ENCODE measurements at regions not wholly inside any gene's neighbourhood (a gene's known extent, or its start where the extent isn't known, plus 50 kb on each side); places are given as distances from the start of the nearest gene placed in this dataset.

- DNase-seq: no peak
- H3K9me3 Mint-ChIP-seq: no peaks in the 10 kb centered on the region
- peaks cover 11% of the 10 kb centered on the region for H3K27me3 Mint-ChIP-seq (ENCODE audit: insufficient read depth)
- H3K4me3 Mint-ChIP-seq: no peak overlapping the region
- no peaks in the 10 kb centered on the region for H3K36me3 Mint-ChIP-seq (ENCODE audit: low read depth)
- no peak for TF ChIP-seq CTCF (IDR thresholded peaks at IDR 0.05)
- H3K4me1 Mint-ChIP-seq (ENCODE audit: low read depth): peaks cover 21% of the 10 kb centered on the region
- no peak overlapping the region for H3K27ac Mint-ChIP-seq
These were observed 98.6 kb upstream of the PHYHIPL start for GRCh38 chr10:59077855-59078254.

- H3K4me1 Mint-ChIP-seq (ENCODE audit: low read depth): peaks cover 21% of the 10 kb centered on the region
- H3K4me3 Mint-ChIP-seq: no peak overlapping the region
- H3K27me3 Mint-ChIP-seq (ENCODE audit: insufficient read depth): peaks cover 11% of the 10 kb centered on the region
- TF ChIP-seq CTCF (IDR thresholded peaks at IDR 0.05): no peak
- no peak for DNase-seq
- peak overlapping the region; percentile 64; the same call in 1 of the 2 replicates for H3K27ac Mint-ChIP-seq
- no peaks in the 10 kb centered on the region for H3K9me3 Mint-ChIP-seq
- H3K36me3 Mint-ChIP-seq (ENCODE audit: low read depth): no peaks in the 10 kb centered on the region
These were observed 97.5 kb upstream of the PHYHIPL start for GRCh38 chr10:59078978-59079377.

GRCh38 chr10:59079386-59080226 lies 96.8 kb upstream of the PHYHIPL start:
- peak; percentile 73 for DNase-seq
- TF ChIP-seq CTCF (IDR thresholded peaks at IDR 0.05): no peak
- peak overlapping the region; percentile 11 for H3K4me3 Mint-ChIP-seq
- H3K9me3 Mint-ChIP-seq: no peaks in the 10 kb centered on the region
- peaks cover 21% of the 10 kb centered on the region for H3K4me1 Mint-ChIP-seq (ENCODE audit: low read depth)
- H3K27ac Mint-ChIP-seq: peak overlapping the region; percentile 64; the same call in 1 of the 2 replicates
- peaks cover 11% of the 10 kb centered on the region for H3K27me3 Mint-ChIP-seq (ENCODE audit: insufficient read depth)
- H3K36me3 Mint-ChIP-seq (ENCODE audit: low read depth): no peaks in the 10 kb centered on the region

GRCh38 chr10:59082249-59082648 lies 94.2 kb upstream of the PHYHIPL start:
- H3K36me3 Mint-ChIP-seq (ENCODE audit: low read depth): no peaks in the 10 kb centered on the region
- peaks cover 11% of the 10 kb centered on the region for H3K27me3 Mint-ChIP-seq (ENCODE audit: insufficient read depth)
- no peak overlapping the region for H3K27ac Mint-ChIP-seq
- DNase-seq: no peak
- H3K4me1 Mint-ChIP-seq (ENCODE audit: low read depth): peaks cover 21% of the 10 kb centered on the region
- no peak overlapping the region for H3K4me3 Mint-ChIP-seq
- H3K9me3 Mint-ChIP-seq: no peaks in the 10 kb centered on the region
- TF ChIP-seq CTCF (IDR thresholded peaks at IDR 0.05): no peak

- H3K36me3 Mint-ChIP-seq (ENCODE audit: low read depth): no peaks in the 10 kb centered on the region
- DNase-seq: no peak
- H3K4me3 Mint-ChIP-seq: no peak overlapping the region
- H3K27ac Mint-ChIP-seq: no peak overlapping the region
- peaks cover 18% of the 10 kb centered on the region for H3K27me3 Mint-ChIP-seq (ENCODE audit: insufficient read depth)
- peaks cover 4% of the 10 kb centered on the region for H3K4me1 Mint-ChIP-seq (ENCODE audit: low read depth)
- no peak for TF ChIP-seq CTCF (IDR thresholded peaks at IDR 0.05)
- no peaks in the 10 kb centered on the region for H3K9me3 Mint-ChIP-seq
These were observed 91.4 kb upstream of the PHYHIPL start for GRCh38 chr10:59085054-59085453.

Data from HFFc6 (cell line).